ENCODE measurements at regions not wholly inside any gene's neighbourhood (a gene's known extent, or its start where the extent isn't known, plus 50 kb on each side); places are given as distances from the start of the nearest gene placed in this dataset.

DNA sequence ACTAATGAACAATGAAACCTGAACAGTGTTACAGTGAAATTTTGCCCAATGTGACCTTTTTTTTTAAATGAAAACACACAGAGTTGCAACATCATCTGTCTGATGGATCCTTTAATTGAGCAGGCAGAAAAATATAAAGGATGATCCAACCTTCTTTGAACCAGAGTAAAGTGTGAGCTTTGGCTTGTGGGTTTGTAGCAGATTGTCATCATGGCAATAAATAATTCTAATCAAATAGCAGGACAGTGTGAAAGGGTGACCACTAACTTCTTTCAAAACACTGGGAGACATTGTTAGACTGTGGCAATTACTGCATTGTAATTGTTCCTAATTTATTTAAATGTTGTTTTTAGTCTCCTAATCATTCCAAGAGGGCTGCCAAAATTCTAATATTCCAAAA, 197.2 kb downstream of the CHD9NB start:
- Mint-ChIP-seq H3K27me3 (ENCODE audit: low read depth in 3 of 3) (no peaks in the 10 kb centered on the region), H3K9me3 (peaks cover 13 to 34% (median 15%) of the 10 kb centered on the region in 6 donors), H3K27ac (no peak overlapping the region), H3K4me1 (no peaks in the 10 kb centered on the region), H3K4me3 (no peak overlapping the region), H3K36me3 (peaks cover 0 to 3% (median 0%) of the 10 kb centered on the region in 3 donors)
- DNase-seq, result no peak

- Mint-ChIP-seq H3K4me3 (no peak overlapping the region), H3K36me3 (peaks cover 0 to 4% (median 0%) of the 10 kb centered on the region in 3 donors)
These were observed 199.7 kb downstream of the CHD9NB start for GRCh38 chr16:52852978-52853377.

GRCh38 chr16:52851211-52851740, 201.4 kb downstream of the CHD9NB start:
- Mint-ChIP-seq H3K27me3 (ENCODE audit: low read depth in 3 of 3) (peaks cover 0 to 2% (median 0%) of the 10 kb centered on the region in 3 donors), H3K36me3 (peaks cover 0 to 4% (median 0%) of the 10 kb centered on the region in 3 donors), H3K4me1 (no peaks in the 10 kb centered on the region), H3K4me3 (no peak overlapping the region), H3K27ac (no peak overlapping the region), H3K9me3 (peaks cover 17 to 42% (median 25%) of the 10 kb centered on the region in 6 donors)
- DNase-seq, result no peak

More at GRCh38 chr16:52852978-52853377, 199.7 kb downstream of the CHD9NB start:
- no peaks in the 10 kb centered on the region for H3K4me1 Mint-ChIP-seq
- H3K27ac Mint-ChIP-seq, result no peak overlapping the region
- DNase-seq, result no peak
- H3K27me3 Mint-ChIP-seq (ENCODE audit: low read depth in 3 of 3), result peaks cover 0 to under 1% (median 0%) of the 10 kb centered on the region in 3 donors
- peaks cover 17 to 46% (median 23%) of the 10 kb centered on the region in 6 donors for H3K9me3 Mint-ChIP-seq

DNA sequence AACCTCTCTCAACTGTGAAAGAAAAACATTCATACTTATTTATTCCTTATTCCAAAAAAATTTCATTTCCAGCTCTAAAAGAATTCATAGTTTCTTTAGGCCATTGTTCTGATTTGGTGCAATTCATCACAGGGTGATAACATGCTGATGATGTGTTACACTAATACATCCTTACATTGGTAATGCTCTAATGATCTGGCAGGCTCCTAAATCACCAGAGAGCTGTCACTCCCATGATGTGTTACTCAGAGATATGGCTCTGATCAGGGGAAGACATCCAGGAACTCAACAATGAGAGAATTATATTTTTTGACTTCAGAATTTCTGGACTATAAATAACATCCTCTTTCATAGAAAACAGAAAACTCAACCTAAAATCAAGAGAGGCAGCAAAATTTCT, 209.3 kb downstream of the CHD9NB start:
- no peak overlapping the region for H3K27ac Mint-ChIP-seq
- H3K9me3 Mint-ChIP-seq, result peaks cover 0 to 5% (median 1%) of the 10 kb centered on the region in 6 donors
- no peaks in the 10 kb centered on the region for H3K4me1 Mint-ChIP-seq
- H3K4me3 Mint-ChIP-seq, result no peak overlapping the region
- no peak for DNase-seq
- H3K36me3 Mint-ChIP-seq, result no peaks in the 10 kb centered on the region
- H3K27me3 Mint-ChIP-seq (ENCODE audit: low read depth in 3 of 3), result peaks cover 0 to 3% (median 2%) of the 10 kb centered on the region in 3 donors

DNA sequence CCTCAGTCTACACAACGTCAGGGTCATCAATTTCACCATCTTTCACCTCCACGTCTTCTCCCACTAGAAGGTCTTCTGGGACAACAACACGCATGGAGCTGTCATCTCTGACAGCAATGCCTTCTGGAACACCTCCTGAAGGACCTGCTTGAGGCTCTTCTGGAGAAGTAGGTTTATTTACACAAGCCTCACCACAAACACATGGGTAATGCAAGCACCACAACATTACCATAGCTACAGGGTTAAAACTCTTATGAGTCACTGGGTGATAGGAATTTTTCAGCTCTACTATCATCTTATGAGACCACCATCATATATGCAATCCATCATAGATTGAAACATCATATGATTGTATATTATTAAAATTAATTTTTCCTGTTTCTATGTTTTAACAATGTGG, 215.4 kb downstream of the CHD9NB start:
- no peak for DNase-seq
- peaks cover 0 to 3% (median 0%) of the 10 kb centered on the region in 3 donors for H3K27me3 Mint-ChIP-seq (ENCODE audit: low read depth in 3 of 3)
- no peak overlapping the region for H3K4me3 Mint-ChIP-seq
- H3K4me1 Mint-ChIP-seq, result no peaks in the 10 kb centered on the region
- no peaks in the 10 kb centered on the region for H3K36me3 Mint-ChIP-seq
- H3K9me3 Mint-ChIP-seq, result peaks cover 0 to 2% (median 0%) of the 10 kb centered on the region in 6 donors
- no peak overlapping the region for H3K27ac Mint-ChIP-seq

DNA sequence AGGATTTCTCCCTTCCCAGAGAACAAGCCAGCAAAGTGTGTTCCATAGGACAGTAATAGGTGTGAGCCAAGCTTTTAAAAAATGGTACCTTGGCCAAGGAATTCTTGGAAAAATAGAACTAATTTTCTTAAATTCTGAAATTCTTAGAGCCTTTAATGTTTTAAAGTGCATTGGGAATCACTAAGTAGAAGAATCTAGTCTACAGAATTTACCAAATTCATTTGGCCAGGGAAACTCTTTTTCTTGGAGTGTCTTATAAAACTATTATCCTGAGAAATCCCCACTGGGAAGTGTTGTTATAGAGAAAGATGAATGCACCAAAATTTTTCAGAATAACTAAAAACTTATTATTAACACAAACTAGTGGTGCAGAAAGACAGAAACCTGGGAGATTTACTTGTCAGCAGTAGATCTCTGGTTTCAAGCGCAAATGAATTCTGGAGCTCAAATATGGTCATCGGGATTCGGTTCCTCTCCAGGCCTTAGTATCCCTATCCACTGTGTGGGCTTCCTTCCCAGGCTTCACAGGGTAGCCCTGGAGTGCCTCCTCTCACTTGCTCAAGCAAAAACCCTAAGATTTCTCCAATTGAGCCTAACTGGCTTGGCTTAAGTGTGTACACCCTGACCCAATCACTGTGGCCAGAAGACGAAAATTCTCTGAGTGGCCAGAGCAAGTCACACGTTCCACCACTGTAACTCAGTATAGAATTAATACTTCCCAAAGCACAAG, 217.8 kb downstream of the CHD9NB start:
- peaks cover 0 to 3% (median 0%) of the 10 kb centered on the region in 3 donors for H3K27me3 Mint-ChIP-seq (ENCODE audit: low read depth in 3 of 3)
- peaks cover 0 to 2% (median 0%) of the 10 kb centered on the region in 6 donors for H3K9me3 Mint-ChIP-seq
- no peak overlapping the region for H3K27ac Mint-ChIP-seq
- no peak for DNase-seq
- no peaks in the 10 kb centered on the region for H3K4me1 Mint-ChIP-seq
- H3K4me3 Mint-ChIP-seq, result no peak overlapping the region
- no peaks in the 10 kb centered on the region for H3K36me3 Mint-ChIP-seq

- H3K4me1 Mint-ChIP-seq, result no peaks in the 10 kb centered on the region
- peaks cover 0 to 7% (median 0%) of the 10 kb centered on the region in 6 donors for H3K9me3 Mint-ChIP-seq
- peaks cover 0 to 3% (median 0%) of the 10 kb centered on the region in 3 donors for H3K27me3 Mint-ChIP-seq (ENCODE audit: low read depth in 3 of 3)
- no peak overlapping the region for H3K27ac Mint-ChIP-seq
- no peak for DNase-seq
- no peak overlapping the region for H3K4me3 Mint-ChIP-seq
- no peaks in the 10 kb centered on the region for H3K36me3 Mint-ChIP-seq
These were observed 219.9 kb downstream of the CHD9NB start for GRCh38 chr16:52832771-52833170.

DNA sequence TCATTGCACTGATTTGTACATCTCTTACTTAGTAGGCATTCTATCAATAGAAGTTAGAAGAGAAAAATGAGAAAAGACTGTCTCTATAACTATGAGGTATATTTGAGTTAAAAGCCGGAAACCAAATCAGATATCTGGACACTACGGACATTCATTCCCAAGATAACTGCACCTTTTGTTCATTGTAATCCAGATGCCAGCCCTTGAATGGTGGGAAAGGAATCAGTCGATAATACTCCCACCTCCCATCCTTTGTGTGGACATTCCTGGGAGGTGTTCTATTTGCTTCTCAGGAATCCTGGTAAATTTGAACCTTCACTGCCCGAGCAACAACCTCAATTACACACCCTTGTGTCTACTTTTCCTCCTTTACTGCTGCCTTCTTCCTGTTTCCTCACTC, 225.2 kb downstream of the CHD9NB start:
- Mint-ChIP-seq H3K36me3 (no peaks in the 10 kb centered on the region), H3K27me3 (ENCODE audit: low read depth in 3 of 3) (no peaks in the 10 kb centered on the region), H3K4me3 (no peak overlapping the region), H3K9me3 (peaks cover 0 to 7% (median 0%) of the 10 kb centered on the region in 6 donors), H3K27ac (no peak overlapping the region), H3K4me1 (no peaks in the 10 kb centered on the region)
- DNase-seq, result no peak

GRCh38 chr16:52825892-52826291, 226.8 kb downstream of the CHD9NB start:
- Mint-ChIP-seq H3K27ac (no peak overlapping the region), H3K4me1 (no peaks in the 10 kb centered on the region), H3K9me3 (peaks cover 0 to 7% (median 0%) of the 10 kb centered on the region in 6 donors), H3K27me3 (ENCODE audit: low read depth in 3 of 3) (no peaks in the 10 kb centered on the region), H3K4me3 (no peak overlapping the region), H3K36me3 (no peaks in the 10 kb centered on the region)
- DNase-seq, result no peak

DNA sequence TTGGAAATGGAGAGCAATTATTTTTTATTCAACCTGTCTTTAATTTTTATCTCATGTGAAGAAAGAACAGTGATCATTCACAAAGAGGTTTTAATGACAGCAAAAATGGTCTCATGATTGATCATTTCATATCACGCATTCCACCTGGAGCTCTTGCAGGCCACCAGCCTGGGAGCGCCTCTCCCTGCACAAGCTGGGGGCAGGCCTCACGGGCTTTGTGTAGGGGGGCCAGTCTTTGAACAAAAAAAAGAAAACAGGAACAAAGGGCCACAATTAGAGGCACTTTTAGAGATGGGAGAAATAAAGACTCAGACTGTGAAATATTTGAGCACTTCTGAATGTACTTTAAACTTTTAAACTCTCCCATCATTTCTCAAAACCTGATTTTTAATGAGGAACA, 232.9 kb downstream of the CHD9NB start:
- Mint-ChIP-seq H3K27me3 (ENCODE audit: low read depth in 3 of 3) (no peaks in the 10 kb centered on the region), H3K4me1 (no peaks in the 10 kb centered on the region), H3K36me3 (no peaks in the 10 kb centered on the region), H3K27ac (no peak overlapping the region), H3K9me3 (peaks cover 0 to 4% (median 0%) of the 10 kb centered on the region in 6 donors), H3K4me3 (no peak overlapping the region)
- DNase-seq, result no peak

DNA sequence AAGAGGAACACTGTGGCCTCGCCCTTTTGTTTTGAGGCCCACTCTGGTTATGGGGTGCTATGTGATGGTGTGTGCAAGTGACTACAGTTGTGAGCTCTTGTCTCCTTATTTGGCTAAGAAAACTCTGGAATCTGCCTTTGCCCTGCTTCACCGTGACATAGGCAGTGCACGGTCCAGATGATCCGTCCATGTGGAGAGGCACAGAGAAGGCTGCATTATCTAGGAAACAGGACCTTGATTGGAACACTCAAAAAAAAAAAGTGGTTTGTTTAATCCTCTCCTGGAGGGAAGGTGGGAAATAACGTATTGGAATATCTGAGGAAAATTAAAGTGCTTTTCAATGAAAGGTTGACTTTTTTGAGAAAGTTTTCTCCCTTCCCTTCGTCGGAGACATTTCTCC, 233.3 kb downstream of the CHD9NB start:
- Mint-ChIP-seq H3K4me3 (no peak overlapping the region), H3K36me3 (no peaks in the 10 kb centered on the region), H3K9me3 (peaks cover 0 to 4% (median 0%) of the 10 kb centered on the region in 6 donors), H3K27ac (no peak overlapping the region), H3K27me3 (ENCODE audit: low read depth in 3 of 3) (no peaks in the 10 kb centered on the region), H3K4me1 (no peaks in the 10 kb centered on the region)
- no peak for DNase-seq

- DNase-seq, result no peak
- Mint-ChIP-seq H3K4me3 (no peak overlapping the region), H3K4me1 (no peaks in the 10 kb centered on the region), H3K9me3 (peaks cover 0 to 4% (median under 1%) of the 10 kb centered on the region in 6 donors), H3K36me3 (no peaks in the 10 kb centered on the region), H3K27me3 (ENCODE audit: low read depth in 3 of 3) (peaks cover 0 to 2% (median 0%) of the 10 kb centered on the region in 3 donors), H3K27ac (no peak overlapping the region)
These were observed 235.0 kb downstream of the CHD9NB start for GRCh38 chr16:52817696-52818095.

DNA sequence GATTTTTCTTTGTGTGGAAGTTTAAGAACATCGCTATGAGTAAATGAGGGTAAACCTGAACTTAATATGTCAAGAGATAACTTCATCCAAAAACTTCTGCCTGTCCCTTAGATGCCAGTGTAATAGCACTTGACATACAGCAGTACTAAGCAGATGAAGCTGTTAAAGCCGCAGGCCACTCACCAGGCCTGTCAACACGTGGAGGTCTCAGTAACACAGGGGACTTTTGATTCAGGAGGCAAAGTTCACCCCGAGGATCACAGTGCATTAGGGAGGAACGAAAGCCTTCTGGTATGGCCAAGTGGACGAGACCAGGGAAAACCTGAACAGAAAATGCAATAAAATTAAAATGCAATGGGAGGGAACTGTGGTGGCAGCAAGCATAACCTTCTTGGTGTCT, 235.7 kb downstream of the CHD9NB start:
- Mint-ChIP-seq H3K9me3 (peaks cover 0 to 4% (median under 1%) of the 10 kb centered on the region in 6 donors), H3K4me3 (no peak overlapping the region), H3K27ac (no peak overlapping the region), H3K27me3 (ENCODE audit: low read depth in 3 of 3) (peaks cover 0 to 2% (median 0%) of the 10 kb centered on the region in 3 donors), H3K4me1 (no peaks in the 10 kb centered on the region), H3K36me3 (no peaks in the 10 kb centered on the region)
- DNase-seq, result no peak

DNA sequence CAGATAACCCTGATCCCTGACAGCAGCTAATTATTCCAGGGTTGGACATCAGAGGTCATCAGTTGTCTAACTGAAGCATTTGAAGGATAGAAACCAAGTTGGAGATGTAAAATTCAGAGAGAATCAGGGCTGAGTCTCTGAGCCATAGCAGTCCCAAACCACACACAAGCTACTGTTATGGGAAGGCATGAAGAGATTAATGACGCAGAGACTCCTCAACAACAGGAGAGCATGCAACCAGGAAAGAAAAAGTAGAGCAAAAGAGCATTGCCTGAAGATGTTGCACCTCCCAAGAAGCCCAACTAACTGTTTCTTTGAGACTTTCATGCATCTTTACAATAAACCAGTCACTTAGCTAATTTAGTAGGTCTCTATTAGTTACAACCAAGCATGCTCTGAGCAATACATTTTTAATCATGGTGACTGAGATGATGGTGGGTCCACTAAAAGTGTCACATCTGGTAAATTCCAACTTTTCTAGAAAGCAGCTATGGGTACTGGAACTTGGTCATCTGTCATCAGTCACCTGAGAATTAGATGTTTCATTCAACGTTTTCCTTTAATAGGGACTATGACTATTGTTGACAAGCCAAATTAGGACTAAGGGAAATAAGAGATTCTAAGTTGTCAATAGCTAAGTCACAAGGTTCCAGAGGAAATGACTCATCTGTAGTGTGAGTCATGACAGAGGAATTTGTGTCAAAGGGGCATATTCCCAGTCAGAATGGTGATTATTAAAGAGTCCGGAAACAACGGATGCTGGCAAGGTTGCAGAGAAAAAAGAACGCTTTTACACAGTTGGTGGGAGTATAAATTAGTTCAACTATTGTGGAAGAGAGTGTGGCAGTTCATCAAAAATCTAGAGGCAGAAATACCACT, 239.8 kb downstream of the CHD9NB start:
- no peak overlapping the region for H3K4me3 Mint-ChIP-seq
- H3K4me1 Mint-ChIP-seq, result no peaks in the 10 kb centered on the region
- no peaks in the 10 kb centered on the region for H3K36me3 Mint-ChIP-seq
- peaks cover 0 to 7% (median 4%) of the 10 kb centered on the region in 3 donors for H3K27me3 Mint-ChIP-seq (ENCODE audit: low read depth in 3 of 3)
- H3K27ac Mint-ChIP-seq, result no peak overlapping the region
- DNase-seq, result no peak
- peaks cover 0 to 5% (median 0%) of the 10 kb centered on the region in 6 donors for H3K9me3 Mint-ChIP-seq

Data from immature natural killer cell (primary cell).